ENCODE measurements at regions not wholly inside any gene's neighbourhood (a gene's known extent, or its start where the extent isn't known, plus 50 kb on each side); places are given as distances from the start of the nearest gene placed in this dataset.

- H3K27ac ChIP-seq (ENCODE audit: low read length), result no peak overlapping the region
- no peak overlapping the region for H3K9ac ChIP-seq (ENCODE audit: low read depth, low read length)
- no peak overlapping the region for H3K4me3 ChIP-seq (ENCODE audit: low read length)
- no peaks in the 10 kb centered on the region for H3K27me3 ChIP-seq (ENCODE audit: insufficient read depth, low read length)
- no peaks in the 10 kb centered on the region for H3K4me1 ChIP-seq (ENCODE audit: insufficient read depth, low read length)
- H3K9me3 ChIP-seq (ENCODE audit: insufficient read depth, low read depth, low read length), result no peaks in the 10 kb centered on the region
- H3K36me3 ChIP-seq (ENCODE audit: insufficient read depth, low read depth, low read length), result no peaks in the 10 kb centered on the region
Observed at GRCh38 chr18:60503199-60503598, 130.6 kb upstream of the MC4R start.

GRCh38 chr18:60506190-60506589, 133.6 kb upstream of the MC4R start:
- Histone ChIP-seq H3K36me3 (ENCODE audit: insufficient read depth, low read depth, low read length) (no peaks in the 10 kb centered on the region), H3K27me3 (ENCODE audit: insufficient read depth, low read length) (no peaks in the 10 kb centered on the region), H3K4me1 (ENCODE audit: insufficient read depth, low read length) (no peaks in the 10 kb centered on the region), H3K27ac (ENCODE audit: low read length) (no peak overlapping the region), H3K9me3 (ENCODE audit: insufficient read depth, low read depth, low read length) (no peaks in the 10 kb centered on the region), H3K4me3 (ENCODE audit: low read length) (no peak overlapping the region), H3K9ac (ENCODE audit: low read depth, low read length) (no peak overlapping the region)

DNA sequence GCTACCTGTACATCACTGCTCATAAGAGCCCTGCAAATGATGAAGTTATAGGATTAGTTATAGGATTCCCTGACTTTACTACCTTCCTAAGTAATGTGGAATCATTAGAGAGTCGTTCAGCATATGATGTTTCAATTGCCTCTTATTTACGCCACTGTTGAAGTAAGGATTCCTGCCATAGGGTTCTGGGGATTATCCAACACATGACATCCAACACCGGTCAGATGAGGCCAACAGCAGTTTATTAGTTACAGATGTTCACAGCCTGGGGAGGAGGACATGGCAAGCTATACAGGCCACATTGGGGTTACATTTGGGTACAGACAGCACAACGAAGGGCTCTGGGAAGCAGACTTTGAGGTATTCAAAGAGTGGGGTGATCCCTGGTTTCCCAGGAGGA, 134.1 kb upstream of the MC4R start:
- Histone ChIP-seq H3K27me3 (ENCODE audit: insufficient read depth, low read length) (no peaks in the 10 kb centered on the region), H3K9ac (ENCODE audit: low read depth, low read length) (no peak overlapping the region), H3K4me1 (ENCODE audit: insufficient read depth, low read length) (no peaks in the 10 kb centered on the region), H3K27ac (ENCODE audit: low read length) (no peak overlapping the region), H3K36me3 (ENCODE audit: insufficient read depth, low read depth, low read length) (no peaks in the 10 kb centered on the region), H3K9me3 (ENCODE audit: insufficient read depth, low read depth, low read length) (no peaks in the 10 kb centered on the region), H3K4me3 (ENCODE audit: low read length) (no peak overlapping the region)

DNA sequence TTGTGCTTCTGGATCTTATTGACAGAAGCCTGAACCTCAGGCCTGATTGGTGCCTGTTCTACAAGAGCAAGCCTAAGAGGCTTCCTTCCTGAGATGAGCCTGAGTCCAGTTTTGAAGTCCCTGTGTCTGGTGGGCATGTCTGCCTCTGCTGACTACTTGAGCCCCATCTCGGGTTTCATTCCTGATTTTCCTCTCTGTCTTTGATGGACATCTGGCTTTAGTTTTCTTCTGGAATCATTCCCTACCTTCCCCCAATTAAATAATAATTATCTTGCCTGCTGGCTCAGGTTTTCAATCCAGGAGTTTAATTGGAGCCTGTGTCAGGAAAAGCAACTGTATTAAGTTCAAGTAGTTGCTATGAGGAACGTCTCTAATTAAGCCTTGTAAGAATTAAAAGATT, 135.5 kb upstream of the MC4R start:
- Histone ChIP-seq H3K27ac (ENCODE audit: low read length) (no peak overlapping the region), H3K4me1 (ENCODE audit: insufficient read depth, low read length) (no peaks in the 10 kb centered on the region)

GRCh38 chr18:60534538-60534937, 162.0 kb upstream of the MC4R start:
- Histone ChIP-seq H3K36me3 (ENCODE audit: insufficient read depth, low read depth, low read length) (no peaks in the 10 kb centered on the region), H3K9ac (ENCODE audit: low read depth, low read length) (no peak overlapping the region)

More for the DNA sequence above, 135.5 kb upstream of the MC4R start:
- H3K27me3 ChIP-seq (ENCODE audit: insufficient read depth, low read length), result no peaks in the 10 kb centered on the region
- H3K9me3 ChIP-seq (ENCODE audit: insufficient read depth, low read depth, low read length), result no peaks in the 10 kb centered on the region
- H3K9ac ChIP-seq (ENCODE audit: low read depth, low read length), result no peak overlapping the region
- H3K36me3 ChIP-seq (ENCODE audit: insufficient read depth, low read depth, low read length), result no peaks in the 10 kb centered on the region
- H3K4me3 ChIP-seq (ENCODE audit: low read length), result no peak overlapping the region

DNA sequence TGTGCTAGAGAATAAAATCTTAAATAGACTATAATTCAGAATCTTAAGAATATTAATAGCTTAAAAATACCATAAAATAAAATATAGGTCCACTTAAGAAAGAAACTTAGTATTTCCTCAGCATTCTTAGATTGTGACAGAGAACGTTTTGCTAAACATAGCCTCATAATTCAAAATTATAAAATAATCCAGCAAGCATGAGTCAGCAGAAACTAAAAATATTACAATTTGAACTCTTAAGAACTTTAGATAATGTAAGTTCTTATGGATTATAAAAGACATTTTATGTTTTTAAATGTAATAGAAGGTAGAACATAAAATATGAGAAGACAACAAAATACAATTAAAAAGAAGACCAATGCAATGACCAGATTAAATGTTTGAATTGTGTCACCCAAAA, 164.5 kb upstream of the MC4R start:
- Histone ChIP-seq H3K9me3 (ENCODE audit: insufficient read depth, low read depth, low read length) (no peaks in the 10 kb centered on the region), H3K4me1 (ENCODE audit: insufficient read depth, low read length) (peaks cover 5% of the 10 kb centered on the region; the same call in 1 of the 2 replicates), H3K27ac (ENCODE audit: low read length) (no peak overlapping the region), H3K27me3 (ENCODE audit: insufficient read depth, low read length) (no peaks in the 10 kb centered on the region), H3K4me3 (ENCODE audit: low read length) (no peak overlapping the region), H3K36me3 (ENCODE audit: insufficient read depth, low read depth, low read length) (no peaks in the 10 kb centered on the region), H3K9ac (ENCODE audit: low read depth, low read length) (no peak overlapping the region)

More at GRCh38 chr18:60534538-60534937, 162.0 kb upstream of the MC4R start:
- H3K27me3 ChIP-seq (ENCODE audit: insufficient read depth, low read length), result no peaks in the 10 kb centered on the region
- H3K4me3 ChIP-seq (ENCODE audit: low read length), result no peak overlapping the region
- H3K4me1 ChIP-seq (ENCODE audit: insufficient read depth, low read length), result peaks cover 5% of the 10 kb centered on the region; the same call in 1 of the 2 replicates
- H3K27ac ChIP-seq (ENCODE audit: low read length), result no peak overlapping the region
- H3K9me3 ChIP-seq (ENCODE audit: insufficient read depth, low read depth, low read length), result no peaks in the 10 kb centered on the region

GRCh38 chr18:60538891-60539290, 166.3 kb upstream of the MC4R start:
- Histone ChIP-seq H3K4me3 (ENCODE audit: low read length) (no peak overlapping the region), H3K9ac (ENCODE audit: low read depth, low read length) (no peak overlapping the region), H3K27me3 (ENCODE audit: insufficient read depth, low read length) (no peaks in the 10 kb centered on the region), H3K4me1 (ENCODE audit: insufficient read depth, low read length) (peaks cover 3% of the 10 kb centered on the region; the same call in 1 of the 2 replicates), H3K9me3 (ENCODE audit: insufficient read depth, low read depth, low read length) (no peaks in the 10 kb centered on the region), H3K27ac (ENCODE audit: low read length) (no peak overlapping the region), H3K36me3 (ENCODE audit: insufficient read depth, low read depth, low read length) (no peaks in the 10 kb centered on the region)

DNA sequence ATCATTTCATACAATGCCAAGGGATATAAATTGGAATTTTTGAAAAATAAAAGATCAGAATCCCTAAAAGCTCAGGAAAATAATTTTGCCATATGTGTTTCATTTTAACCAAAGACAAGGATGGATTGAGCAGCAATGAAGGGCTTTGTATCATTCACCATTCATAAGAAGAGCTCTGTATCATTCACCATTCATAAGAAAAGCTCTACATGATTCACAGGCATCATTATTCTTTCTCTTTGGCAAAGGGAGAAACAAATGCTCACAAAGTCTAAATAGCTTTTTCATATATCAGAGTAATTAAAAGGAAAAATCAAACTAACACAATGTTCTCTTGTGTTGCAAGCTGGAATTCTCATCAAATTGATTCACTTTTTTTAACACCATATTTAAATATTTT, 169.1 kb upstream of the MC4R start:
- no peaks in the 10 kb centered on the region for H3K36me3 ChIP-seq (ENCODE audit: insufficient read depth, low read depth, low read length)
- no peak overlapping the region for H3K4me3 ChIP-seq (ENCODE audit: low read length)
- no peaks in the 10 kb centered on the region for H3K9me3 ChIP-seq (ENCODE audit: insufficient read depth, low read depth, low read length)

GRCh38 chr18:60543646-60544045, 171.1 kb upstream of the MC4R start:
- Histone ChIP-seq H3K9me3 (ENCODE audit: insufficient read depth, low read depth, low read length) (no peaks in the 10 kb centered on the region), H3K27me3 (ENCODE audit: insufficient read depth, low read length) (no peaks in the 10 kb centered on the region), H3K27ac (ENCODE audit: low read length) (no peak overlapping the region), H3K9ac (ENCODE audit: low read depth, low read length) (no peak overlapping the region), H3K4me3 (ENCODE audit: low read length) (no peak overlapping the region), H3K4me1 (ENCODE audit: insufficient read depth, low read length) (no peaks in the 10 kb centered on the region), H3K36me3 (ENCODE audit: insufficient read depth, low read depth, low read length) (no peaks in the 10 kb centered on the region)

More for the DNA sequence above, 169.1 kb upstream of the MC4R start:
- Histone ChIP-seq H3K27me3 (ENCODE audit: insufficient read depth, low read length) (no peaks in the 10 kb centered on the region), H3K9ac (ENCODE audit: low read depth, low read length) (no peak overlapping the region), H3K4me1 (ENCODE audit: insufficient read depth, low read length) (no peaks in the 10 kb centered on the region), H3K27ac (ENCODE audit: low read length) (no peak overlapping the region)

- Histone ChIP-seq H3K4me1 (ENCODE audit: insufficient read depth, low read length) (peaks cover 3% of the 10 kb centered on the region; the same call in 1 of the 2 replicates), H3K27me3 (ENCODE audit: insufficient read depth, low read length) (no peaks in the 10 kb centered on the region), H3K27ac (ENCODE audit: low read length) (no peak overlapping the region), H3K9ac (ENCODE audit: low read depth, low read length) (no peak overlapping the region), H3K4me3 (ENCODE audit: low read length) (no peak overlapping the region), H3K9me3 (ENCODE audit: insufficient read depth, low read depth, low read length) (no peaks in the 10 kb centered on the region), H3K36me3 (ENCODE audit: insufficient read depth, low read depth, low read length) (no peaks in the 10 kb centered on the region)
Observed at GRCh38 chr18:60549338-60549960, 176.9 kb upstream of the MC4R start.

DNA sequence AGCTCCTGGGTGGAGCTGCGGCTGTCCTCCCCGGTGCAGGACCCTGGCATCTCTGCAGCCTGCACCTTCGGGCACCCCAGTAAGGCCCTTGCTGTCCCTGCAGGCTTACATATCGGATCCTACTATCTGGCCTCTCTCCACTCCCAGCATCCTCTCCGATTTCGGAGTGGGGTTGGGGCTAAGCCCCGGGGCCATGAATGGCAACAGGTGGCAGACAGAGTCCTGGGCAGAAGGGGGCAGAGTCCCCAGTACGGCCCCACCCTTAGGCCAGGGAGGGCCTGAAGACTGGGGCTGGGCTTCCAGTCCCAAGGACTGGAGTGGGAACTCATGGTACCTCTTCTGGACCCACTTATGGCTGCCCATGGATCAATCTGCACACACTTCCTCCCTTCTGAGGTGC, 180.4 kb upstream of the MC4R start:
- H3K4me3 ChIP-seq (ENCODE audit: low read length), result no peak overlapping the region
- H3K4me1 ChIP-seq (ENCODE audit: insufficient read depth, low read length), result peaks cover 3% of the 10 kb centered on the region; the same call in 1 of the 2 replicates
- H3K27ac ChIP-seq (ENCODE audit: low read length), result no peak overlapping the region
- H3K36me3 ChIP-seq (ENCODE audit: insufficient read depth, low read depth, low read length), result no peaks in the 10 kb centered on the region
- no peaks in the 10 kb centered on the region for H3K9me3 ChIP-seq (ENCODE audit: insufficient read depth, low read depth, low read length)
- H3K27me3 ChIP-seq (ENCODE audit: insufficient read depth, low read length), result no peaks in the 10 kb centered on the region
- no peak overlapping the region for H3K9ac ChIP-seq (ENCODE audit: low read depth, low read length)

DNA sequence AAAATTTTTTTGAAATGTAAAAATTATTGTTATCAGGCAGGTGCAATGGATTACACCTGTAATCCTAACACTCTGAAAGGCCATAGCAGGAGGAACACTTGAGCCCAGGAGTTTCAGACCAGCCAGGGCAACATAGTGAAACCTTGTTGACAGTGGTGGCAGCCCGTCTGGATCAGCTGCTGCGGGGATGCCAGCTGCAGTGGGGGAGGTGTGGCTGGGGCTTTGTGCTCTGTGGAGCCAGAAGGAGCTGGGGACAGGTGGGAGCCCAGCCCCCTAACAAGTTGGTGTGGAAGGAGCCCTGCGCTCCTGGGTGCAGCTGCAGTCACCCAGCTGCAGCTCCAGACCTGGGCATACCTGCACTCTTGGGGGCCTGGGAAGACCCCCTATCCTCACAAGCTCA, 182.4 kb upstream of the MC4R start:
- no peaks in the 10 kb centered on the region for H3K36me3 ChIP-seq (ENCODE audit: insufficient read depth, low read depth, low read length)
- H3K9ac ChIP-seq (ENCODE audit: low read depth, low read length), result no peak overlapping the region
- H3K9me3 ChIP-seq (ENCODE audit: insufficient read depth, low read depth, low read length), result no peaks in the 10 kb centered on the region
- H3K27ac ChIP-seq (ENCODE audit: low read length), result no peak overlapping the region
- no peak overlapping the region for H3K4me3 ChIP-seq (ENCODE audit: low read length)
- peaks cover 3% of the 10 kb centered on the region; the same call in 1 of the 2 replicates for H3K4me1 ChIP-seq (ENCODE audit: insufficient read depth, low read length)
- H3K27me3 ChIP-seq (ENCODE audit: insufficient read depth, low read length), result no peaks in the 10 kb centered on the region
